ENCODE measurements at regions not wholly inside any gene's neighbourhood (a gene's known extent, or its start where the extent isn't known, plus 50 kb on each side); places are given as distances from the start of the nearest gene placed in this dataset.

- 80% methylated on average over 2 of the region's 2 CpGs for WGBS (ENCODE audit: insufficient coverage)
- intact Hi-C loops (cut with micrococcal nuclease), result no loop called here
- Mint-ChIP-seq H3K27ac (no peak overlapping the region), H3K4me1 (no peaks in the 10 kb centered on the region), H3K36me3 (no peaks in the 10 kb centered on the region), H3K4me3 (no peak overlapping the region), H3K27me3 (ENCODE audit: low read depth in 2 of 2) (no peaks in the 10 kb centered on the region), H3K9me3 (no peaks in the 10 kb centered on the region)
- no peaks in the 10 kb centered on the region for H3K9me3 ChIP-seq (ENCODE audit: control insufficient read depth, insufficient read depth, low read length)
- no peak overlapping the region for H3K4me3 ChIP-seq (ENCODE audit: low read length)
- TF ChIP-seq CTCF (IDR thresholded peaks at IDR 0.05), result no peak
- no peaks in the 10 kb centered on the region for H3K4me1 ChIP-seq (ENCODE audit: control insufficient read depth, insufficient read depth, low read length)
- DNase-seq (no peak), ATAC-seq (no peak)
- H3K36me3 ChIP-seq (ENCODE audit: control insufficient read depth, insufficient read depth, low read length), result no peaks in the 10 kb centered on the region
- H3K27me3 ChIP-seq (ENCODE audit: control insufficient read depth, insufficient read depth, low read length), result no peaks in the 10 kb centered on the region
- H3K27ac ChIP-seq (ENCODE audit: low read length), result no peak overlapping the region
Measured at GRCh38 chr2:223501641-223502040, 100.5 kb downstream of the SCG2 start.

- Mint-ChIP-seq H3K4me1 (no peaks in the 10 kb centered on the region), H3K36me3 (no peaks in the 10 kb centered on the region), H3K27ac (no peak overlapping the region), H3K9me3 (no peaks in the 10 kb centered on the region), H3K4me3 (no peak overlapping the region), H3K27me3 (ENCODE audit: low read depth in 2 of 2) (no peaks in the 10 kb centered on the region)
- H3K9me3 ChIP-seq (ENCODE audit: control insufficient read depth, insufficient read depth, low read length), result no peaks in the 10 kb centered on the region
- intact Hi-C loops (cut with micrococcal nuclease), result no loop called here
- no peaks in the 10 kb centered on the region for H3K27me3 ChIP-seq (ENCODE audit: control insufficient read depth, insufficient read depth, low read length)
- DNase-seq (no peak), ATAC-seq (no peak)
- H3K4me1 ChIP-seq (ENCODE audit: control insufficient read depth, insufficient read depth, low read length), result no peaks in the 10 kb centered on the region
- H3K4me3 ChIP-seq (ENCODE audit: low read length), result no peak overlapping the region
- no peak overlapping the region for H3K27ac ChIP-seq (ENCODE audit: low read length)
- no peaks in the 10 kb centered on the region for H3K36me3 ChIP-seq (ENCODE audit: control insufficient read depth, insufficient read depth, low read length)
- no peak for TF ChIP-seq CTCF (IDR thresholded peaks at IDR 0.05)
- WGBS (ENCODE audit: insufficient coverage), result 69% methylated on average over 3 of the region's 3 CpGs
Measured at GRCh38 chr2:223503746-223504145, 98.4 kb downstream of the SCG2 start.

- H3K27me3 Mint-ChIP-seq (ENCODE audit: low read depth in 2 of 2), result peaks cover 0 to 3% of the 10 kb centered on the region in 2 donors
- Histone ChIP-seq H3K4me1 (ENCODE audit: control insufficient read depth, insufficient read depth, low read length) (no peaks in the 10 kb centered on the region), H3K4me3 (ENCODE audit: low read length) (no peak overlapping the region), H3K9me3 (ENCODE audit: control insufficient read depth, insufficient read depth, low read length) (no peaks in the 10 kb centered on the region), H3K27ac (ENCODE audit: low read length) (no peak overlapping the region), H3K27me3 (ENCODE audit: control insufficient read depth, insufficient read depth, low read length) (no peaks in the 10 kb centered on the region), H3K36me3 (ENCODE audit: control insufficient read depth, insufficient read depth, low read length) (no peaks in the 10 kb centered on the region)
- no peaks in the 10 kb centered on the region for H3K4me1 Mint-ChIP-seq
- DNase-seq (no peak), ATAC-seq (no peak)
- H3K27ac Mint-ChIP-seq, result no peak overlapping the region
- no peaks in the 10 kb centered on the region for H3K36me3 Mint-ChIP-seq
- no peak overlapping the region for H3K4me3 Mint-ChIP-seq
- no peak for TF ChIP-seq CTCF (IDR thresholded peaks at IDR 0.05)
- intact Hi-C loops (cut with micrococcal nuclease), result no loop called here
- WGBS (ENCODE audit: insufficient coverage), result 94% methylated on average over 3 of the region's 3 CpGs
- H3K9me3 Mint-ChIP-seq, result peaks cover 2 to 5% of the 10 kb centered on the region in 2 donors
Measured at GRCh38 chr2:223508372-223508771, 93.8 kb downstream of the SCG2 start.

- H3K27me3 Mint-ChIP-seq (ENCODE audit: low read depth in 2 of 2), result peaks cover 0 to 3% of the 10 kb centered on the region in 2 donors
- 75% methylated on average over 4 of the region's 4 CpGs for WGBS (ENCODE audit: insufficient coverage)
- intact Hi-C loops (cut with micrococcal nuclease), result no loop called here
Measured at GRCh38 chr2:223510713-223511112, 91.4 kb downstream of the SCG2 start.

More at GRCh38 chr2:223510713-223511112, 91.4 kb downstream of the SCG2 start:
- Mint-ChIP-seq H3K36me3 (no peaks in the 10 kb centered on the region), H3K4me3 (no peak overlapping the region), H3K4me1 (no peaks in the 10 kb centered on the region), H3K9me3 (peaks cover 6 to 8% of the 10 kb centered on the region in 2 donors), H3K27ac (no peak overlapping the region)
- ATAC-seq (no peak), DNase-seq (no peak)
- no peak overlapping the region for H3K4me3 ChIP-seq (ENCODE audit: low read length)
- H3K4me1 ChIP-seq (ENCODE audit: control insufficient read depth, insufficient read depth, low read length), result no peaks in the 10 kb centered on the region
- H3K27me3 ChIP-seq (ENCODE audit: control insufficient read depth, insufficient read depth, low read length), result no peaks in the 10 kb centered on the region
- no peaks in the 10 kb centered on the region for H3K9me3 ChIP-seq (ENCODE audit: control insufficient read depth, insufficient read depth, low read length)
- TF ChIP-seq CTCF (IDR thresholded peaks at IDR 0.05), result no peak
- no peak overlapping the region for H3K27ac ChIP-seq (ENCODE audit: low read length)
- no peaks in the 10 kb centered on the region for H3K36me3 ChIP-seq (ENCODE audit: control insufficient read depth, insufficient read depth, low read length)
